ENCODE measurements at regions not wholly inside any gene's neighbourhood (a gene's known extent, or its start where the extent isn't known, plus 50 kb on each side); places are given as distances from the start of the nearest gene placed in this dataset.

DNA sequence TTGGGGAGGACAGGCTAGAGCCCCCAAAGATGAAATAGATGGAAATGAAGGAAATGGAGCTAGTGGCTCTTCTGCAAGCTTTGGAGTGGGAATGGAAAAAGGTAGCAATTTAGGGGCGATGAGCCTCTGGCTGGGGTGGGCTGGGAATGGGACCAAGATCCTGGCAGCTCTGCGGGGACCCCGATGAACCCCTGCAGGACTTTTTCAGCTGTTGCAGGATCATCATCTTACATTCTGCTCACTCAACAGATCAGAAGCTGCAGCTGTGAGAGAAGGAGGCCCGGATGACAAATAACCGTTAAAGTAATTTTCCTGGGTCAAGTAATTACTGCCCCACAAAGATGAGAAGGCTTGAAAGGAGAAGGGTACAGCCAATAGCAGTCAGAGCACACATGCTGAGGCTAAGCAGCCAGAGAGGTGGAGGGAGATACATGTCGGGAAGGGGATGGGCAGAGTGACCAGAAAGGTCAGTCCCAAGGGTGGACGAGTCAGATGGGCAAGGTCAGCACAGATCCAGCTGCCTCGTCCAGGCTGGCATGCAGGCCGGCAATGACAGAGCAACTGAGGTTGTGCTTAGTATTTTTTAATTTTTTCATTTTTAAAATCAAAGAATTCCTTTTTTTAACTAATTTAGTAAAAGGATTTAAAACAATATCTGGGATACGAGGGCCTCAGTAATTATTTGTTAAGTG lies 245.0 kb upstream of the RAB6C start:
- Histone ChIP-seq H3K27me3 (ENCODE audit: low read length) (no peaks in the 10 kb centered on the region), H3K4me2 (ENCODE audit: low read depth, low read length, poor library complexity, severe bottlenecking) (no peak overlapping the region), H3K4me1 (ENCODE audit: low read length) (no peaks in the 10 kb centered on the region), H3K4me3 (ENCODE audit: low read length) (no peak overlapping the region), H3K9ac (ENCODE audit: low read length) (no peak overlapping the region), H3K79me2 (ENCODE audit: low read length) (no peaks in the 10 kb centered on the region), H2AFZ (ENCODE audit: low read length) (no peak overlapping the region), H3K9me3 (ENCODE audit: low read length) (no peaks in the 10 kb centered on the region), H3K27ac (ENCODE audit: low read length) (no peak overlapping the region), H4K20me1 (ENCODE audit: insufficient read depth, low read depth, low read length) (no peaks in the 10 kb centered on the region), H3K36me3 (ENCODE audit: insufficient read depth, low read length) (no peaks in the 10 kb centered on the region), H3K9me2 (replicated peaks; ENCODE audit: insufficient read depth, low read length) (no peaks in the 10 kb centered on the region)
- no peak for DNase-seq

DNA sequence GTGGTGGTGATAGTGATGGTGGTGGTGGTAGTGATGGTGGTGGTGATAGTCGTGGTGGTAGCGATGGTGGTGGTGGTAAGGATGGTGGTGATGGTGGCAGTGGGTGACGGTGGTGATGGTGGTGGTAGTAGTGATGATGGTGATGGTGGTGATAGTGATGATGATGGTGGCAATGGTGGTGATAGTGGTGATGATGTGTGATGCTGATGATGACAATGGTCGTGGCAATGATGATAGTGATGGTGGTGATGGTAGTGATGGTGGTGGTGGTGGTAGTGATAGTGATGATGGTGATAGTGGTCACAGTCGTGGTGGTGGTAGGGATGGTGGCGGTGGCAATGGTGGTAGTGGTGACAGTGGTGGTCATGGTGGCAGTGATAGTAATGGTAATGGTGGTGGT lies 243.9 kb upstream of the RAB6C start:
- Histone ChIP-seq H3K27me3 (ENCODE audit: low read length) (no peaks in the 10 kb centered on the region), H3K9me2 (replicated peaks; ENCODE audit: insufficient read depth, low read length) (no peaks in the 10 kb centered on the region), H3K36me3 (ENCODE audit: insufficient read depth, low read length) (no peaks in the 10 kb centered on the region), H3K4me3 (ENCODE audit: low read length) (no peak overlapping the region), H3K9me3 (ENCODE audit: low read length) (no peaks in the 10 kb centered on the region), H3K79me2 (ENCODE audit: low read length) (no peaks in the 10 kb centered on the region), H3K9ac (ENCODE audit: low read length) (no peak overlapping the region), H3K4me1 (ENCODE audit: low read length) (no peaks in the 10 kb centered on the region), H3K4me2 (ENCODE audit: low read depth, low read length, poor library complexity, severe bottlenecking) (no peak overlapping the region), H4K20me1 (ENCODE audit: insufficient read depth, low read depth, low read length) (no peaks in the 10 kb centered on the region), H3K27ac (ENCODE audit: low read length) (no peak overlapping the region), H2AFZ (ENCODE audit: low read length) (no peak overlapping the region)
- DNase-seq = no peak

GRCh38 chr2:129737660-129738527 lies 241.6 kb upstream of the RAB6C start:
- Histone ChIP-seq H3K36me3 (ENCODE audit: insufficient read depth, low read length) (no peaks in the 10 kb centered on the region), H3K79me2 (ENCODE audit: low read length) (no peaks in the 10 kb centered on the region), H4K20me1 (ENCODE audit: insufficient read depth, low read depth, low read length) (no peaks in the 10 kb centered on the region), H3K4me3 (ENCODE audit: low read length) (no peak overlapping the region), H3K9me2 (replicated peaks; ENCODE audit: insufficient read depth, low read length) (no peaks in the 10 kb centered on the region), H3K4me2 (ENCODE audit: low read depth, low read length, poor library complexity, severe bottlenecking) (no peak overlapping the region), H3K9ac (ENCODE audit: low read length) (no peak overlapping the region), H3K27ac (ENCODE audit: low read length) (no peak overlapping the region), H3K27me3 (ENCODE audit: low read length) (no peaks in the 10 kb centered on the region), H2AFZ (ENCODE audit: low read length) (no peak overlapping the region), H3K9me3 (ENCODE audit: low read length) (no peaks in the 10 kb centered on the region), H3K4me1 (ENCODE audit: low read length) (no peaks in the 10 kb centered on the region)
- no peak for DNase-seq

GRCh38 chr2:129738799-129739198 lies 240.7 kb upstream of the RAB6C start:
- H3K4me1 ChIP-seq (ENCODE audit: low read length) = no peaks in the 10 kb centered on the region
- no peak overlapping the region for H3K27ac ChIP-seq (ENCODE audit: low read length)
- no peak overlapping the region for H3K9ac ChIP-seq (ENCODE audit: low read length)
- no peaks in the 10 kb centered on the region for H4K20me1 ChIP-seq (ENCODE audit: insufficient read depth, low read depth, low read length)
- no peaks in the 10 kb centered on the region for H3K36me3 ChIP-seq (ENCODE audit: insufficient read depth, low read length)
- H3K4me3 ChIP-seq (ENCODE audit: low read length) = no peak overlapping the region
- no peaks in the 10 kb centered on the region for H3K9me3 ChIP-seq (ENCODE audit: low read length)
- H3K9me2 ChIP-seq (replicated peaks; ENCODE audit: insufficient read depth, low read length) = no peaks in the 10 kb centered on the region
- H2AFZ ChIP-seq (ENCODE audit: low read length) = no peak overlapping the region
- no peaks in the 10 kb centered on the region for H3K79me2 ChIP-seq (ENCODE audit: low read length)
- H3K4me2 ChIP-seq (ENCODE audit: low read depth, low read length, poor library complexity, severe bottlenecking) = no peak overlapping the region
- no peak for DNase-seq
- no peaks in the 10 kb centered on the region for H3K27me3 ChIP-seq (ENCODE audit: low read length)

GRCh38 chr2:129740504-129740903 lies 239.0 kb upstream of the RAB6C start:
- Histone ChIP-seq H3K36me3 (ENCODE audit: insufficient read depth, low read length) (no peaks in the 10 kb centered on the region), H3K4me3 (ENCODE audit: low read length) (no peak overlapping the region), H3K9me3 (ENCODE audit: low read length) (no peaks in the 10 kb centered on the region), H2AFZ (ENCODE audit: low read length) (no peak overlapping the region), H3K27me3 (ENCODE audit: low read length) (no peaks in the 10 kb centered on the region), H3K27ac (ENCODE audit: low read length) (no peak overlapping the region), H3K4me2 (ENCODE audit: low read depth, low read length, poor library complexity, severe bottlenecking) (no peak overlapping the region), H3K79me2 (ENCODE audit: low read length) (no peaks in the 10 kb centered on the region), H3K9me2 (replicated peaks; ENCODE audit: insufficient read depth, low read length) (no peaks in the 10 kb centered on the region), H3K4me1 (ENCODE audit: low read length) (no peaks in the 10 kb centered on the region), H4K20me1 (ENCODE audit: insufficient read depth, low read depth, low read length) (no peaks in the 10 kb centered on the region), H3K9ac (ENCODE audit: low read length) (no peak overlapping the region)
- no peak for DNase-seq

DNA sequence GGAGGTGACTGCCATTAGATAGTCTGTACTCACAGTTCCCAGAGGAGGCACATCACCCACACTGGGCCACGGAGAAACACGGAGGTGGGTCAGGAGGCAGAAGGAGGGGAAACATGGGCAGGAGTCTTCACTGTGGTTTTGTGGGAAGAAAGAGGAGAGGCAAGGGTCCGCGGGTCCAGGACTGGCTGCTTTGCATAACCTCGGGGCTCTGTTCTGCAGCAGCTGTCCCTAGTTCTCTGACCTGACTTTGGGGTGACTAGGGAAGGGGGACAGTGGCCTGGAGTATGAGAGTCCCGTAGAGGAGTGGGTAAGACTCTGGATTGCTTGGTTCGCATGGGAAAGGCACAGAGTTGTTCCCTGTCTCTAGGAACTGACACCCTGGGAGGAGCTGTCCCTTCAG lies 238.3 kb upstream of the RAB6C start:
- no peaks in the 10 kb centered on the region for H3K9me3 ChIP-seq (ENCODE audit: low read length)
- H2AFZ ChIP-seq (ENCODE audit: low read length) = no peak overlapping the region
- H3K36me3 ChIP-seq (ENCODE audit: insufficient read depth, low read length) = no peaks in the 10 kb centered on the region
- H3K27me3 ChIP-seq (ENCODE audit: low read length) = no peaks in the 10 kb centered on the region
- no peaks in the 10 kb centered on the region for H3K9me2 ChIP-seq (replicated peaks; ENCODE audit: insufficient read depth, low read length)
- H3K4me2 ChIP-seq (ENCODE audit: low read depth, low read length, poor library complexity, severe bottlenecking) = no peak overlapping the region
- no peaks in the 10 kb centered on the region for H3K4me1 ChIP-seq (ENCODE audit: low read length)
- no peak overlapping the region for H3K4me3 ChIP-seq (ENCODE audit: low read length)
- H3K27ac ChIP-seq (ENCODE audit: low read length) = no peak overlapping the region
- no peaks in the 10 kb centered on the region for H4K20me1 ChIP-seq (ENCODE audit: insufficient read depth, low read depth, low read length)
- no peaks in the 10 kb centered on the region for H3K79me2 ChIP-seq (ENCODE audit: low read length)
- H3K9ac ChIP-seq (ENCODE audit: low read length) = no peak overlapping the region
- DNase-seq = no peak

DNA sequence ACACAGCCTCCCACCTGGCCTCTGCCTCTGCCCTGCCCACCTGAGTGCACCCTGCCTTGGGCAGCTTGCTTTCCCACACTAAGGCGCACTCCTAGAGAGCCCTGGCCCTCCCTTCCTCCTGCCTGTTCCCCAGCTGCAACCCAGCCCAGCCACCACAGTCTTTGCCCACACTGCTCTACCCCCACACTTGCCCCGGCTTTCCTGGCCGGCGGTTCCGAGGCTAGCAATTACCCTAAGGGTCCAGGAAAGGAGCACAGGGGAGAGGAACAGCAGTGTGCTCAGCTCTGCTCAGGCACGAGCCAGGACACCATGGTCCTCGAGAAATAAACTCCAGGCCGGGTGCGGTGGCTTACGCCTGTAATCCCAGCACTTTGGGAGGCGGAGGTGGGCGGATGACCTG lies 237.8 kb upstream of the RAB6C start:
- Histone ChIP-seq H3K27me3 (ENCODE audit: low read length) (no peaks in the 10 kb centered on the region), H3K4me1 (ENCODE audit: low read length) (no peaks in the 10 kb centered on the region), H3K9ac (ENCODE audit: low read length) (no peak overlapping the region), H2AFZ (ENCODE audit: low read length) (no peak overlapping the region), H3K4me3 (ENCODE audit: low read length) (no peak overlapping the region), H3K79me2 (ENCODE audit: low read length) (no peaks in the 10 kb centered on the region), H3K9me2 (replicated peaks; ENCODE audit: insufficient read depth, low read length) (no peaks in the 10 kb centered on the region), H4K20me1 (ENCODE audit: insufficient read depth, low read depth, low read length) (no peaks in the 10 kb centered on the region), H3K36me3 (ENCODE audit: insufficient read depth, low read length) (no peaks in the 10 kb centered on the region), H3K9me3 (ENCODE audit: low read length) (no peaks in the 10 kb centered on the region), H3K27ac (ENCODE audit: low read length) (no peak overlapping the region), H3K4me2 (ENCODE audit: low read depth, low read length, poor library complexity, severe bottlenecking) (no peak overlapping the region)
- DNase-seq = no peak

DNA sequence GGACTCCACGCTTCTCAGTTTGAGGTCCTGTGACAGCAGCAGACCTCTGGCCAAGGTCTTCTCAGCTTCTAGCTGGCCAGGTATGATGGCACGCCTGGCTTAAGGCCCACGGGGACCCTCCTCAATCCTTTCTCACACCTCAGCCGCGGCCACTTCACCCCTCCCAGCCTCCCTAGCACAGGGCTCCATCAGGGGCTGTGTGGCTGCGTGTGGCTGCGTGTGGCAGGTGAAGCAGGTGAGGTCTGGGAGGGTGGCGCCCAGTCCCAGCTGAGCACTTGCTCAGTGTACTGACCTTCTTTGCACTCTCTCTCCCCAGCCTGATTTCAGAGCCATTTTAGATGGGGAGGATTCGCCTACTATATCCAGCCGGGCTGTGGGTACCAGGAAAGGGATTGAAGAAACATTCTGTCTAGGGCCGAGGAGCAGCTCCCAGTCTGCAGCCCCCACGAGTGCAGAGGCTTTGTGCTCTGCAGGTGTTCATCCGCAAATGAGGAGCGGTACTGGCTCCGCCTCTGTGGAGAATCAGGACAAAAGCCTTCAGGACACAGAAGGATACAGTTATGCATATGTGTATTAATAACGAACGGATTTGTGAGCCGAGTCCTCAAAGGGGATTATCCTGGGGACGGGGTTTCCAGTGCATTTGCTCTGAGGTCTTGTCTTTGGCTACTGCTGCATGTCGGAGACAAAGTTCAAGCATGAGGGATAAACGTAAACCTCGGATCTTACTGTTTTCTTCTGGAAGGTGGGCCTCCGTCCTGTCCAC lies 236.9 kb upstream of the RAB6C start:
- Histone ChIP-seq H3K27me3 (ENCODE audit: low read length) (no peaks in the 10 kb centered on the region), H3K4me2 (ENCODE audit: low read depth, low read length, poor library complexity, severe bottlenecking) (no peak overlapping the region), H3K9me2 (replicated peaks; ENCODE audit: insufficient read depth, low read length) (no peaks in the 10 kb centered on the region), H3K27ac (ENCODE audit: low read length) (no peak overlapping the region), H3K9me3 (ENCODE audit: low read length) (no peaks in the 10 kb centered on the region), H3K4me1 (ENCODE audit: low read length) (no peaks in the 10 kb centered on the region), H2AFZ (ENCODE audit: low read length) (no peak overlapping the region), H3K4me3 (ENCODE audit: low read length) (no peak overlapping the region), H3K36me3 (ENCODE audit: insufficient read depth, low read length) (no peaks in the 10 kb centered on the region), H4K20me1 (ENCODE audit: insufficient read depth, low read depth, low read length) (no peaks in the 10 kb centered on the region), H3K79me2 (ENCODE audit: low read length) (no peaks in the 10 kb centered on the region), H3K9ac (ENCODE audit: low read length) (no peak overlapping the region)
- no peak for DNase-seq
